ENCODE measurements at regions not wholly inside any gene's neighbourhood (a gene's known extent, or its start where the extent isn't known, plus 50 kb on each side); places are given as distances from the start of the nearest gene placed in this dataset.
"Not testable (repeated sequence)": the region's sequence is repeated elsewhere in the genome, so short reads cannot be mapped to it uniquely, and the experiment has no call there.

GRCh38 chr4:9594948-9595347 is 150.7 kb downstream of the DEFB131A start:
- H3K4me1 ChIP-seq (ENCODE audit: control insufficient read depth, extremely low read depth, insufficient read depth, low read length), result no peaks in the 10 kb centered on the region
- POLR2A ChIA-PET, result no interaction called here
- H3K9ac ChIP-seq (replicated peaks; ENCODE audit: extremely low read depth, insufficient read depth, low read length), result no peak overlapping the region
- no peaks in the 10 kb centered on the region for H3K9me3 ChIP-seq (replicated peaks; ENCODE audit: control insufficient read depth, insufficient read depth, low read length)
- H3K27me3 ChIP-seq (ENCODE audit: control insufficient read depth in 2 of 2, insufficient read depth in 2 of 2, low read length in 2 of 2), result no peaks in the 10 kb centered on the region
- DNase-seq (ENCODE audit: low read depth, low spot score) (no peak), FAIRE-seq (no peak)
- TF ChIP-seq, protein P1, sequence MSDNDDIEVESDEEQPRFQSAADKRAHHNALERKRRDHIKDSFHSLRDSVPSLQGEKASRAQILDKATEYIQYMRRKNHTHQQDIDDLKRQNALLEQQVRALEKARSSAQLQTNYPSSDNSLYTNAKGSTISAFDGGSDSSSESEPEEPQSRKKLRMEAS (IDR thresholded peaks at IDR 0.05; ENCODE audit: insufficient read depth, insufficient read length), result no peak
- TF ChIP-seq JUN (IDR thresholded peaks at IDR 0.05; ENCODE audit: borderline replicate concordance, insufficient read depth, insufficient read length, low read depth), result no peak
- no peak for TF ChIP-seq GATA2 (IDR thresholded peaks at IDR 0.05; ENCODE audit: insufficient read depth, insufficient read length, low read depth, low read length)
- no peak for TF ChIP-seq FOS (IDR thresholded peaks at IDR 0.05; ENCODE audit: borderline replicate concordance, insufficient read depth, low read length)
- no peak for TF ChIP-seq POLR2A (IDR thresholded peaks at IDR 0.05; ENCODE audit: low read depth, low read length)
- no peak for TF ChIP-seq MYC (IDR thresholded peaks at IDR 0.05; ENCODE audit: low read depth, low read length)
- no TSS peak for BruUV-seq (replicated peaks)
- no peak overlapping the region for H3K4me2 ChIP-seq (ENCODE audit: insufficient read depth, low read length)
- no peaks in the 10 kb centered on the region for H3K79me2 ChIP-seq (ENCODE audit: control insufficient read depth, insufficient read depth, low read length)
- H3K36me3 ChIP-seq (ENCODE audit: control insufficient read depth in 2 of 2, extremely low read depth in 1 of 2, insufficient read depth in 2 of 2, low read length in 2 of 2), result no peaks in the 10 kb centered on the region
- dilution Hi-C loops (cut with MboI; ENCODE audit: extremely low pct_ligation_motif_present, low sequenced_read_pairs), result no loop called here
- no peak overlapping the region for H2AFZ ChIP-seq (ENCODE audit: low read depth, low read length)
- no peak overlapping the region for H3K4me3 ChIP-seq (replicated peaks in 1 of 3; ENCODE audit: insufficient read depth in 1 of 3, low read depth in 1 of 3, low read length in 3 of 3)
- no peak overlapping the region for H3K27ac ChIP-seq (ENCODE audit: insufficient read depth, low read depth, low read length)
- no peaks in the 10 kb centered on the region for H3K9me1 ChIP-seq (replicated peaks; ENCODE audit: control insufficient read depth, extremely low read depth, insufficient read depth, low read length)
- H4K20me1 ChIP-seq (replicated peaks; ENCODE audit: control insufficient read depth, extremely low read depth, insufficient read depth, low read length), result no peaks in the 10 kb centered on the region
- CTCF ChIA-PET, result no interaction called here
- intact Hi-C loops (cut with micrococcal nuclease), result no loop called here

DNA sequence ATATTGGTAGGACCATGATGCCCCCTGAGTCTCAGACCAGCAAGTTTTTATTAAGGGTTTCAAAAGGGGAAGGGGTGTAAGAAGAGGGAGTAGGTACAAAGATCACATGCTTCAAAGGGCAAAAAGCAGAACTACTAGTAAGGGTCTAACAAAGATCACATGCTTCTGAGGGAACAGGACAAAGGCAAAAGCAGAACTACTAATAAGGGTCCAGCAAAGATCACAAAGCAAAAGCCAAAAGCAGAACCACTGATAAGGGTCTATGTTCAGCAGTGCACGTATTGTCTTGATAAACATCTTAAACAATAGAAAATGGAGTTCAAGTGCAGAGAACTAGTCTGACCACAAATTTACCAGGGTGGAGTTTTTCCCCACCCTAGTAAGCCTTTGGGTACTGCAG is 151.3 kb downstream of the DEFB131A start:
- H3K4me2 ChIP-seq (ENCODE audit: insufficient read depth, low read length); POLR2A ChIA-PET; H4K20me1 ChIP-seq (replicated peaks; ENCODE audit: control insufficient read depth, extremely low read depth, insufficient read depth, low read length); CTCF ChIA-PET; H3K4me1 ChIP-seq (ENCODE audit: control insufficient read depth, extremely low read depth, insufficient read depth, low read length); intact Hi-C loops (cut with micrococcal nuclease); H2AFZ ChIP-seq (ENCODE audit: low read depth, low read length); FAIRE-seq; H3K36me3 ChIP-seq (ENCODE audit: control insufficient read depth in 2 of 2, extremely low read depth in 1 of 2, insufficient read depth in 2 of 2, low read length in 2 of 2); H3K9me3 ChIP-seq (replicated peaks; ENCODE audit: control insufficient read depth, insufficient read depth, low read length); BruUV-seq (replicated peaks); H3K27me3 ChIP-seq (ENCODE audit: control insufficient read depth in 2 of 2, insufficient read depth in 2 of 2, low read length in 2 of 2); H3K9me1 ChIP-seq (replicated peaks; ENCODE audit: control insufficient read depth, extremely low read depth, insufficient read depth, low read length); H3K9ac ChIP-seq (replicated peaks; ENCODE audit: extremely low read depth, insufficient read depth, low read length); dilution Hi-C loops (cut with MboI; ENCODE audit: extremely low pct_ligation_motif_present, low sequenced_read_pairs); DNase-seq (ENCODE audit: low read depth, low spot score); H3K27ac ChIP-seq (ENCODE audit: insufficient read depth, low read depth, low read length); H3K4me3 ChIP-seq (replicated peaks in 1 of 3; ENCODE audit: insufficient read depth in 1 of 3, low read depth in 1 of 3, low read length in 3 of 3); H3K79me2 ChIP-seq (ENCODE audit: control insufficient read depth, insufficient read depth, low read length): not testable (repeated sequence)

Data from endothelial cell of umbilical vein (primary cell).